ENCODE measurements at regions not wholly inside any gene's neighbourhood (a gene's known extent, or its start where the extent isn't known, plus 50 kb on each side); places are given as distances from the start of the nearest gene placed in this dataset.
A peak's percentile ranks its signal among the peaks of the same experiment; 100 is the strongest.
"Not testable (repeated sequence)": the region's sequence is repeated elsewhere in the genome, so short reads cannot be mapped to it uniquely, and the experiment has no call there.

DNA sequence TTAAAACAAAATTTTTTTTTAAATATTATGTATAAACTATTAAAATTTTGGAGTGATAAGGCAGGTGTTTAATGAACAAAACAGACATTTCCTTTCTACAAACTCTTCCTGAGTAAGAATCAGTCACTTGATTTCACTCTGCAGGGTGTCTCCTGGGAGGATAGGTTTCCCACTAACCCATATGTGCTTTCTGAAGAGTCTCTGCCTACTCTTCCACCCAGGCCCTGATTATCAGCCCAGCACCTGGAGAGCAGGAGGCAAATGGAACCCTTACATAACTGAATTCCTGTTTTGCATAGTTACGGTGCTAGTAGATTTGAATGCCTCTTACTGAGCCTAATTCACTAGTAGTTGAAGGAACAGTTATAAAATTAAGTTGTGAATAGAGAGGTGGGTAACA is 1718.6 kb downstream of the SUCLG1 start:
- H3K4me3 ChIP-seq (ENCODE audit: low read length): no peak overlapping the region
- 62% methylated on average over 1 of the region's 1 CpG for WGBS

DNA sequence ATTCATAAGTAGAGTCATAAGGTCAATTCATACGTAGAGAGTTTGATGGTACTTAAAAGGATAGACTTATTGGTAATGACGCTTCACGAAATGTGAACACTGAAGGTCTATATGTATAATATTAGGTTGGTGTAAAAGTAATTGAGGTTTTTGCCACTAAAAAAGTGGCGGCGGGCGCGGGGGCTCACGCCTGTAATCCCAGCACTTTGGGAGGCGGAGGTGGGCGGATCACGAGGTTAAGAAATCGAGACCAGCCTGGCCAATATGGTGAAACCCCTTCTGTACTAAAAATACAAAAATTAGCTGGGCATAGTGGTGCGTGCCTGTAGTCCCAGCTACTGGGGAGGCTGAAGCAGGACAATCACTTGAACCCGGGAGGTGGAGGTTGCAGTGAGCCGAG is 1721.1 kb downstream of the SUCLG1 start:
- H3K4me3 ChIP-seq (ENCODE audit: low read length); H3K4me1 ChIP-seq (ENCODE audit: control insufficient read depth, insufficient read depth, low read length); ATAC-seq; H3K27ac ChIP-seq (ENCODE audit: low read length); H3K27me3 ChIP-seq (ENCODE audit: control insufficient read depth, insufficient read depth); H3K9me3 ChIP-seq (ENCODE audit: control insufficient read depth, low read length); intact Hi-C loops (cut with DNase I); DNase-seq: not testable (repeated sequence)
- WGBS: 95% methylated on average over 15 of the region's 15 CpGs

More for the DNA sequence above, 1718.6 kb downstream of the SUCLG1 start:
- H3K9me3 ChIP-seq (ENCODE audit: control insufficient read depth, low read length): no peaks in the 10 kb centered on the region
- intact Hi-C loops (cut with DNase I): no loop called here
- DNase-seq (no peak), ATAC-seq (no peak)
- H3K4me1 ChIP-seq (ENCODE audit: control insufficient read depth, insufficient read depth, low read length): no peaks in the 10 kb centered on the region
- no peaks in the 10 kb centered on the region for H3K27me3 ChIP-seq (ENCODE audit: control insufficient read depth, insufficient read depth)
- H3K27ac ChIP-seq (ENCODE audit: low read length): no peak overlapping the region

- intact Hi-C loops (cut with DNase I): no loop called here
- 89% methylated on average over 2 of the region's 2 CpGs for WGBS
- H3K4me3 ChIP-seq (ENCODE audit: low read length): no peak overlapping the region
- ATAC-seq (no peak), DNase-seq (no peak)
- H3K9me3 ChIP-seq (ENCODE audit: control insufficient read depth, low read length): no peaks in the 10 kb centered on the region
- H3K27ac ChIP-seq (ENCODE audit: low read length): no peak overlapping the region
- H3K27me3 ChIP-seq (ENCODE audit: control insufficient read depth, insufficient read depth): no peaks in the 10 kb centered on the region
- H3K4me1 ChIP-seq (ENCODE audit: control insufficient read depth, insufficient read depth, low read length): no peaks in the 10 kb centered on the region
Measured at GRCh38 chr2:82735336-82735735, 1723.7 kb downstream of the SUCLG1 start.

DNA sequence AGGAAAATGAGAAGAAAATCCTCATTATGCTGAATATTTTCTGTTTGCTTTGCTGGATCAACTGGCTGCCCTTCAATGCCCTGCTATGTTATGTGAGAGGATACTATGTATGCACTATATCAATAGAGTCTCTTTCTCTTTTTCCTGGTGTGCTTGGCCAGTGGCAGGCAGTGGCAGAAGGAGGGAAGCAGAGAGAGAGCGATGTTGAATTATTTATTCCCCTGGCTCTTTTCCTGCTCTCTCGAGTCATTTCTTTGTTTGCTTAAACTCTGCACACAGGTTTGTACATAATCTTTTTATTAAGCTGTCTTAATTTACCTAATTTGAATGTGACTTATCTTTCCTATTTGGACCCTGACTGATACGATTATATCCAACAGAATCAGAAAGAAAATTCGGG is 1727.3 kb downstream of the SUCLG1 start:
- Histone ChIP-seq H3K27me3 (ENCODE audit: control insufficient read depth, insufficient read depth) (no peaks in the 10 kb centered on the region), H3K27ac (ENCODE audit: low read length) (no peak overlapping the region), H3K4me3 (ENCODE audit: low read length) (no peak overlapping the region), H3K9me3 (ENCODE audit: control insufficient read depth, low read length) (no peaks in the 10 kb centered on the region), H3K4me1 (ENCODE audit: control insufficient read depth, insufficient read depth, low read length) (no peaks in the 10 kb centered on the region)
- WGBS: 81% methylated on average over 4 of the region's 4 CpGs
- no peak for DNase-seq
- no peak for ATAC-seq
- intact Hi-C loops (cut with DNase I): no loop called here

DNA sequence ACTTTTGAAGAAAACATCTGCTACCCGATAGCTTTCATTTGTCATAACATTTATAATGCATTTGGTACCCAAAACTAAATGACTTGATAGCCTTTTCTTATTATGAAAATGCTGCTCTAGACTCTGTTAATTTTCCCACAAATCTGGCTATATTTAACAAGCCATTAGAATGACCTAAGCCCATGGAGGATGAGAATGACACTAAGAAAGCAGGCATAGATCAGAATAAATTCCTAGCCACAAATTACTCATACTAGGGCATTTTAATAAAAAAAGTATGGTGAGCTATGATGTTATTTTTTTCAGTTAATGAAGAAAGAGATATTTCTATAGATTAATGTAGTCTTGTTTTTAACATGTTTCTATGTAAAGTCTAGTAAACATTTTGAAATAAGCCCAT is 1728.3 kb downstream of the SUCLG1 start:
- Histone ChIP-seq H3K27ac (ENCODE audit: low read length) (no peak overlapping the region), H3K4me1 (ENCODE audit: control insufficient read depth, insufficient read depth, low read length) (no peaks in the 10 kb centered on the region), H3K9me3 (ENCODE audit: control insufficient read depth, low read length) (no peaks in the 10 kb centered on the region), H3K4me3 (ENCODE audit: low read length) (no peak overlapping the region), H3K27me3 (ENCODE audit: control insufficient read depth, insufficient read depth) (no peaks in the 10 kb centered on the region)
- WGBS: 97% methylated on average over 1 of the region's 1 CpG
- ATAC-seq: no peak
- no peak for DNase-seq
- intact Hi-C loops (cut with DNase I): no loop called here

DNA sequence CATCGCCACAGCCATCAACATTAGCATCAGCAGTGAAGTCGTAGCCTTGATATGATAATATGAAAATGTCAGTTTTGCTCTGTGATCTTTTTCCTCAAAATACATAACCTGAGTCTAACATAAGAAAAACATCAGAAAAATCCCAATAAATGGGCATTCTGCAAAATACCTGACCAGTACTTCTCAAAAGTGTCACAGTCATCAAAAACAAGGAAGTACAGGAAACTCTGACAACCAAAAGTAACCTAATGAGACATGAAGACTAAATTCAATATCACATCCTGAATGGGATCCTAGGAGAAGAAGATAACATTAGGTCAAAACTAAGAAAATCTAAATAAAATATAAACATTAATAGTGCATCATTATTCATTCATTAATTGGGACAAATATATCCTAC is 1731.0 kb downstream of the SUCLG1 start:
- WGBS: 90% methylated on average over 2 of the region's 2 CpGs
- no peak for DNase-seq
- no peak for ATAC-seq
- Histone ChIP-seq H3K9me3 (ENCODE audit: control insufficient read depth, low read length) (no peaks in the 10 kb centered on the region), H3K4me1 (ENCODE audit: control insufficient read depth, insufficient read depth, low read length) (no peaks in the 10 kb centered on the region), H3K4me3 (ENCODE audit: low read length) (no peak overlapping the region), H3K27me3 (ENCODE audit: control insufficient read depth, insufficient read depth) (no peaks in the 10 kb centered on the region), H3K27ac (ENCODE audit: low read length) (no peak overlapping the region)
- intact Hi-C loops (cut with DNase I): no loop called here

DNA sequence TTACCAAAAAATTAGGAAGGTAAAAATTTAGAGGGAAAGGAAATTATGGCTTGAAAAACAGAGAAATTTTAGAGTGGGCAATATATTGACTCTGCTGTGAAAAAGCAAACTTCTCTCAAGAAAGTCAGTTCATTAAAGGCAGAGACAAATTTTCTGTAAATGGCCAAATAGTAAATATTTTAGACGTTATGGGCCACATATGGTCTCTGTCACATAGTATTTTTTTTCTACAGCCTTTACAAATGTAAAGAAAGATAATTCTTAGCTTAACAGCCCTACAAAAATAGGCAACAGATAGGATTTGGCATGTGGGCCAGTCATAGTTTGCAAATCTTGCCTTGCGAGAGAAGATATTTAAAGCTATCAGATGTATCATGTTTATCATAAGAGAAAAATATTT is 1750.4 kb downstream of the SUCLG1 start:
- Histone ChIP-seq H3K27me3 (ENCODE audit: control insufficient read depth, insufficient read depth) (no peaks in the 10 kb centered on the region), H3K27ac (ENCODE audit: low read length) (no peak overlapping the region), H3K4me1 (ENCODE audit: control insufficient read depth, insufficient read depth, low read length) (no peaks in the 10 kb centered on the region), H3K9me3 (ENCODE audit: control insufficient read depth, low read length) (no peaks in the 10 kb centered on the region), H3K4me3 (ENCODE audit: low read length) (no peak overlapping the region)
- no peak for DNase-seq
- intact Hi-C loops (cut with DNase I): no loop called here
- WGBS: 73% methylated on average over 2 of the region's 2 CpGs
- no peak for ATAC-seq

DNA sequence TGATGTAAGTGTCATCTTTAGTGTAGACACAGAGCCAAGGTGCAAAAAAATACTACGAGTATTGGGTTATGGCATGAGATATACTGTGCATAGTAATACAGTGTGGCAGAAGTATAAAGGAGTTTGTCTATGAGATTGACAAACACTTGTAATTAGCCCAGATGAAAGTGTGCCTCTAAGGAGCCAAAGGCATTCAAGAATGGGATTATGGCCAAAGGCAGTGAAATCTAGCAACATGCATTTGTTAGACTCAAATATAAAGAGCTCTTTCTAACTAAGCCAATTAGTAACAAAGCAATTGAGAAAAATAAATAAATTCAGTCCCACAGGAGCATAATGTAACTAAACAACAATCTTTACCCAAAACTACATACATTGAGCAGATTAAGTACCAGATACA is 1761.8 kb downstream of the SUCLG1 start:
- 74% methylated on average over 1 of the region's 1 CpG for WGBS
- ATAC-seq: no peak
- no peak for DNase-seq
- no peaks in the 10 kb centered on the region for H3K9me3 ChIP-seq (ENCODE audit: control insufficient read depth, low read length)
- intact Hi-C loops (cut with DNase I): no loop called here
- H3K27ac ChIP-seq (ENCODE audit: low read length): no peak overlapping the region
- no peaks in the 10 kb centered on the region for H3K27me3 ChIP-seq (ENCODE audit: control insufficient read depth, insufficient read depth)
- H3K4me3 ChIP-seq (ENCODE audit: low read length): no peak overlapping the region
- no peaks in the 10 kb centered on the region for H3K4me1 ChIP-seq (ENCODE audit: control insufficient read depth, insufficient read depth, low read length)

- no peak for ATAC-seq
- Histone ChIP-seq H3K27ac (ENCODE audit: low read length) (no peak overlapping the region), H3K9me3 (ENCODE audit: control insufficient read depth, low read length) (no peaks in the 10 kb centered on the region), H3K4me1 (ENCODE audit: control insufficient read depth, insufficient read depth, low read length) (no peaks in the 10 kb centered on the region), H3K27me3 (ENCODE audit: control insufficient read depth, insufficient read depth) (no peaks in the 10 kb centered on the region), H3K4me3 (ENCODE audit: low read length) (no peak overlapping the region)
- intact Hi-C loops (cut with DNase I): no loop called here
- DNase-seq: no peak
- 80% methylated on average over 2 of the region's 2 CpGs for WGBS
Measured at GRCh38 chr2:82694431-82694830, 1764.6 kb downstream of the SUCLG1 start.

GRCh38 chr2:82690757-82691411 is 1768.2 kb downstream of the SUCLG1 start:
- ATAC-seq: peak in 1 of 2 donors; percentile 52
- no peak overlapping the region for H3K27ac ChIP-seq (ENCODE audit: low read length)
- no peak overlapping the region for H3K4me3 ChIP-seq (ENCODE audit: low read length)
- H3K9me3 ChIP-seq (ENCODE audit: control insufficient read depth, low read length): no peaks in the 10 kb centered on the region
- H3K4me1 ChIP-seq (ENCODE audit: control insufficient read depth, insufficient read depth, low read length): no peaks in the 10 kb centered on the region
- no peak for DNase-seq
- 48% methylated on average over 2 of the region's 2 CpGs for WGBS
- intact Hi-C loops (cut with DNase I): no loop called here
- H3K27me3 ChIP-seq (ENCODE audit: control insufficient read depth, insufficient read depth): no peaks in the 10 kb centered on the region

GRCh38 chr2:82675186-82675585 is 1783.9 kb downstream of the SUCLG1 start:
- no peak for ATAC-seq
- H3K27me3 ChIP-seq (ENCODE audit: control insufficient read depth, insufficient read depth): no peaks in the 10 kb centered on the region
- DNase-seq: no peak

DNA sequence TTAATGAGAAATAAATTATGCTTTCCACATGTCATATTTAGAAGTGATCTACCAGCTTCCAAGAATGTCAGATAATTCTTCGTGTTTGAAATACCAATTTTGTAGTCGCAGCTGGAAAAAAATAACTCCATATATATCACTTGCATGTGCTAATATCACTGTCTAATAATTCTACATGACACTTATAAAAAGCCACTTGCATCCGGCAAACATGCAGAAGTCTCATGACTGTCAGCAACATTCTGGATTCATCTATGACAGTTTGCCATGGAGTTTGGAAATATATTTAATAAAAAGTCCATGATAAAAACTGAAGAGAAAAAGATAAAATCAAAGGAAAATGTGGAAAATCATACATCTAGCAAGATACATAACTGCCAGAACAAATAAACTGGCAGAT is 1784.4 kb downstream of the SUCLG1 start:
- no peak overlapping the region for H3K4me3 ChIP-seq (ENCODE audit: low read length)
- no peaks in the 10 kb centered on the region for H3K4me1 ChIP-seq (ENCODE audit: control insufficient read depth, insufficient read depth, low read length)
- WGBS: 47% methylated on average over 3 of the region's 3 CpGs
- DNase-seq (no peak), ATAC-seq (no peak)
- H3K27me3 ChIP-seq (ENCODE audit: control insufficient read depth, insufficient read depth): no peaks in the 10 kb centered on the region
- intact Hi-C loops (cut with DNase I): no loop called here
- H3K9me3 ChIP-seq (ENCODE audit: control insufficient read depth, low read length): no peaks in the 10 kb centered on the region
- no peak overlapping the region for H3K27ac ChIP-seq (ENCODE audit: low read length)

More at GRCh38 chr2:82675186-82675585, 1783.9 kb downstream of the SUCLG1 start:
- intact Hi-C loops (cut with DNase I): no loop called here
- WGBS: 48% methylated on average over 2 of the region's 2 CpGs
- Histone ChIP-seq H3K9me3 (ENCODE audit: control insufficient read depth, low read length) (no peaks in the 10 kb centered on the region), H3K4me1 (ENCODE audit: control insufficient read depth, insufficient read depth, low read length) (no peaks in the 10 kb centered on the region), H3K4me3 (ENCODE audit: low read length) (no peak overlapping the region), H3K27ac (ENCODE audit: low read length) (no peak overlapping the region)
